ENCODE measurements at regions not wholly inside any gene's neighbourhood (a gene's known extent, or its start where the extent isn't known, plus 50 kb on each side); places are given as distances from the start of the nearest gene placed in this dataset.

- TF ChIP-seq CTCF (IDR thresholded peaks at IDR 0.05) (no peak), POLR2A (IDR thresholded peaks at IDR 0.05) (no peak)
Measured at GRCh38 chr9:16102154-16102553, 549.3 kb downstream of the CCDC171 start.

Measured in esophagus squamous epithelium (tissue), 4 donors.